HG03342 (cell line): ENCODE measurements at regions not wholly inside any gene's neighbourhood (a gene's known extent, or its start where the extent isn't known, plus 50 kb on each side); places are given as distances from the start of the nearest gene placed in this dataset.

Experiments
- ATAC-seq: cut with Tn5 transposase; IDR thresholded peaks from one replicate; pipeline ENCODE4 v1.9.1; 2021; ENCODE audit warnings: mild to moderate bottlenecking, moderate library complexity; ENCODE audit not compliant: unreplicated experiment

GRCh38 chr2:235383272-235383843, 110.5 kb upstream of the AGAP1 start:
- no peak for ATAC-seq

GRCh38 chr2:235384624-235385023, 109.2 kb upstream of the AGAP1 start:
- no peak for ATAC-seq

- no peak for ATAC-seq
Observed at GRCh38 chr2:235389626-235390025, 104.2 kb upstream of the AGAP1 start.

GRCh38 chr2:235390108-235390815, 103.6 kb upstream of the AGAP1 start:
- peak; percentile 83 for ATAC-seq

GRCh38 chr2:235390816-235391194, 103.0 kb upstream of the AGAP1 start:
- ATAC-seq: no peak

- no peak for ATAC-seq
Observed at GRCh38 chr2:235391921-235392615, 101.8 kb upstream of the AGAP1 start.

- no peak for ATAC-seq
Observed at GRCh38 chr2:235394278-235394828, 99.5 kb upstream of the AGAP1 start.

- no peak for ATAC-seq
Observed at GRCh38 chr2:235396071-235396846, 97.6 kb upstream of the AGAP1 start.

- no peak for ATAC-seq
Observed at GRCh38 chr2:235398321-235398720, 95.5 kb upstream of the AGAP1 start.

- ATAC-seq: no peak
Observed at GRCh38 chr2:235399895-235400294, 93.9 kb upstream of the AGAP1 start.

- no peak for ATAC-seq
Observed at GRCh38 chr2:235402422-235402821, 91.4 kb upstream of the AGAP1 start.

- no peak for ATAC-seq
Observed at GRCh38 chr2:235405612-235406361, 88.1 kb upstream of the AGAP1 start.

GRCh38 chr2:235406430-235406829, 87.4 kb upstream of the AGAP1 start:
- ATAC-seq: no peak

- no peak for ATAC-seq
Observed at GRCh38 chr2:235411905-235412485, 81.8 kb upstream of the AGAP1 start.

- no peak for ATAC-seq
Observed at GRCh38 chr2:235413064-235413463, 80.8 kb upstream of the AGAP1 start.

- no peak for ATAC-seq
Observed at GRCh38 chr2:235414422-235414821, 79.4 kb upstream of the AGAP1 start.

- ATAC-seq: no peak
Observed at GRCh38 chr2:235416858-235417499, 76.9 kb upstream of the AGAP1 start.

- ATAC-seq: no peak
Observed at GRCh38 chr2:235418918-235419317, 74.9 kb upstream of the AGAP1 start.

GRCh38 chr2:235419996-235420395, 73.8 kb upstream of the AGAP1 start:
- ATAC-seq: no peak

GRCh38 chr2:235421618-235422017, 72.2 kb upstream of the AGAP1 start:
- no peak for ATAC-seq
